GM21367 (cell line): ENCODE measurements at regions not wholly inside any gene's neighbourhood (a gene's known extent, or its start where the extent isn't known, plus 50 kb on each side); places are given as distances from the start of the nearest gene placed in this dataset.

Source experiments
- ATAC-seq: cut with Tn5 transposase; IDR thresholded peaks from one replicate; pipeline ENCODE4 v1.9.1; 2021; ENCODE audit not compliant: unreplicated experiment

- no peak for ATAC-seq
These were observed 414.0 kb downstream of the SLC4A3 start for GRCh38 chr2:220041447-220041846.

DNA sequence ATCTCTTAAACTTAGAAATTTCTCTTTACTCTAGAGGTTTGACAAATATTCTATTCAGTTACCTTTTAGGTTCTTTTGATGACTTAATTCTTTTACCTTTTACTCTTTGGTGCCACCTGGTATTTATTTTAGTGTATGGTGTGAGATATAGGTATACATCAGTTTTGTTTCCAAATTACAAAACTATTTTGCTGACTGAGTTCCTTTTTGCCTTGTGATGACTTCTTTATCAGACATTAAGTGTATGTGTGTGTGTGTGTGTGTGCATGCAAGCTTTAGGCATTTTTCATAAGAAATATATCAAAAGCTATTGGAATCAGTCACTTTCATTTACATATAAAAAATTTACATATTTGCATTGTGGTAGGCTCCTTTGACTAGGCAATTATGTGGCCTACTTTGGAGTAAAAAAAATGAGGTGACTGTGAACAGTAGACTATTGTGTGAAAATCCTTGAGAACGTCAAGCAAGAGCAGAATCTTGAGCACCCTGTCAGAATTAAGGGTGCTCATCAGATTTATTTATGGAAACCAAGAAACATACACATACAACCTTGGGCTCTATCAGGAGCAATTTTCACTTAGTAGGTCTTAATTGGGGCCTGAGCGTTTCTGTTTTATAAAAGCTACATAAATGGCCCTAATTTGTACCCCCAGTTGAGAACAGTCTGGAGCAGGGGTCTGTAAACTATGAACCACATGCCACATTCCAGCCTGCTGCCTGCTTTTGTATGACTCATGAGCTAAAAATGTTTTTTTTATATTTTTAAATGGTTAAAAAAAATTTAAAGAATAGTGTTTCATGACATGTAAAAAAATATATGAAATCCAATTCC, 415.9 kb downstream of the SLC4A3 start:
- ATAC-seq, result no peak

GRCh38 chr2:220043990-220044335, 416.5 kb downstream of the SLC4A3 start:
- ATAC-seq, result no peak

GRCh38 chr2:220044383-220044782, 417.0 kb downstream of the SLC4A3 start:
- ATAC-seq, result no peak

- no peak for ATAC-seq
These were observed 419.1 kb downstream of the SLC4A3 start for GRCh38 chr2:220046507-220046906.

DNA sequence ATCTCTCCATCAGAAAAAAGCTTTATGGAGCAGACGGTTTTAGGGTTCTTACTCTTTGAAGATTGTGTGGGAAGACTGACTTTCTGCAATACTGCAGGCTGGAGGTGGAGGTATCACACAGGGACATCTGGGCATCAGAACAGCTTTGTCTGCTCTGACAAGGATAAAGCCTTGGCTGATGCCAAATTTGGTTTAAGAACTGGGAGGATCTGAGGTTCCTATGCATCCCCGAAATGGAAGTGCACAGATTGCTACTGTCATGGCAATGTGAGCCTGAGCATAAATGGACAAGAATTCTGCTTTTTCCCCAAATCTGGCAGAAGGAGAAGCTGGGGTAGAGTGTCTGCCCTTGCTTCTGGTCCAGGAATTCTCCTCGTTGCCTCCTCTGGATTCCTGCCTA, 424.3 kb downstream of the SLC4A3 start:
- ATAC-seq, result no peak

- ATAC-seq, result no peak
These were observed 426.5 kb downstream of the SLC4A3 start for GRCh38 chr2:220053919-220054318.

GRCh38 chr2:220057391-220057790, 430.0 kb downstream of the SLC4A3 start:
- ATAC-seq, result no peak

DNA sequence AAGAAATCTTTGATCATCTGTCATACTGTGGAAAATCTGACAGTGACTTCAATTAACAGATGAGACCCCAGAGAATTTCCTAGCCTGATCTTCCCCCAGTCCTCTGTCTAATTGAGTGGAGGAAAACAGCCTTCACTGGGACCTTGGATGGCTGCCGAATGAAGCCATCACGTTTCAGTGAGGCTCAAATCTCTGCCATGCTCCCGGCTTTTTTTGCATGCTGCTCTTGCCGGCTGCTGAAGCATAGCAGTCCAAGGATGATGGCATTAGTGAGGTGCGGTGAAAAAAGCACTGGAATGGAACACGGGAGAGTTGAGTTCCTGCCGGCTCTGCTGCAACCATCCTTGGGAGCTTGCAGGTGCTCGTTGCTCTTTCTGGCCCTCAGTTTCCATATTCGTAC, 430.5 kb downstream of the SLC4A3 start:
- ATAC-seq, result no peak

GRCh38 chr2:220064111-220065030, 436.9 kb downstream of the SLC4A3 start:
- no peak for ATAC-seq

GRCh38 chr2:220065581-220065980, 438.2 kb downstream of the SLC4A3 start:
- ATAC-seq, result no peak

DNA sequence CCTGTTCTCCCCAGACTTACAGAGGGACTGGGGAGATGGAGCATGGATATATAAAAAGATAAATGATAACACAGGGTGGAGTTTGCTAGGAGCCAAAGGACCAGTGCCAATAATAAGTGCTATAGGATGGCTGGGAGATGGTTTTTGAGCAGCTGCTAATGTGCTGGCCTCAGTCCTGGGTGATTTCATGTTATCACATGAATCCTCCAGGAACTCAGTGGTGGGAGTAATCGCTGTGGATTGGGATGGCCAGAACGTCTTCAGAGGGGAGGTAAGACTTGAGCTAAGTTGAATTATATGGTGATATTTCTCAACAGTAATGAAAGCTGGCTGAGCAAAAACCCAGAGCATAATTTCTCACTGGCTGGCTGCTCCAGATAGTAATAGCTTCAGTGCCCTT, 441.4 kb downstream of the SLC4A3 start:
- no peak for ATAC-seq

- ATAC-seq, result no peak
These were observed 442.9 kb downstream of the SLC4A3 start for GRCh38 chr2:220070349-220070748.

DNA sequence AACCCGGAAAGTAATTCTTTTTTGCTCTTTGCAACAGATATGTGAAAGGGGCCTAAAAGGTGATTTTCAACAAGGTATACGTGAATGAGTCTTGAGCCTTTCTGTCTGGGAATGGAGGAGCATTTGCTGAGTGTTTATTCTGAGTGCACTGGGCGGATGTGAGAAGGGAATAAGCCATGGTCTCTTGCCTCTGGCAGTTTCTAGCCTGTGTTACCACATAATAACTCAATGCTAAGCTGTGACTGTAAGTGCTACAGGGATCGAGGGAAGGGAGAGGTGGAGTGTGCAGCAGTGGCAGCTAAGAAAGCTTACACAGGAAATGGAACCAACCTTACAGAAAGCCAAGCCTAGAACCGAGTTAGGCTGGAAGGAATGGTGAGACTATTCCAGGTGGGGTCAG, 444.3 kb downstream of the SLC4A3 start:
- no peak for ATAC-seq

DNA sequence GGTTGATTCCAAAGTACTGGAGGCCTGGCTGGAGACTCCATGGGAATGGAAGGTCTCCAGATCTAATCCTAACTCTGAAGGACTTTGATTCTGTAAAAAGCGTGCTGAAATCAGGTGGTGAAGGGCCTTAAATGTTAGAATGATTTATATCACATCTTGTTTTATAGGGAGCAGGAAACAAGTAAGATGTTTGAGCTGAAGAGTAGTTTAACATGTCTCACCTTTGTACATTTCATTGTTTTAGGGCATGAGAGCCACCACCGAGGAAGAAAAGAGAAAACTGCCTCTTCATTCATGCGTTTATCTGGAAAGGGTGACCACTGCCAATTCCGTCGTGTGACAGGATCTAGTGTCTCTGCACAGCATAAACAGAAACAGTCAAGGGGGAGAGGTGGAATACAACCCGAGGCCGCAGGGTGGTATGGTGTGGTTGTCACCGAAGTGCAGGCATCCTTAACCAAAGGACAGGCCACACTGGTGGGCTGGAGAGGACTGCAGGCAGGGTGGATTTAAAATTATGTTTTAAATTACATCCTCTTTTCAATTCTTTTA, 445.3 kb downstream of the SLC4A3 start:
- ATAC-seq, result no peak

DNA sequence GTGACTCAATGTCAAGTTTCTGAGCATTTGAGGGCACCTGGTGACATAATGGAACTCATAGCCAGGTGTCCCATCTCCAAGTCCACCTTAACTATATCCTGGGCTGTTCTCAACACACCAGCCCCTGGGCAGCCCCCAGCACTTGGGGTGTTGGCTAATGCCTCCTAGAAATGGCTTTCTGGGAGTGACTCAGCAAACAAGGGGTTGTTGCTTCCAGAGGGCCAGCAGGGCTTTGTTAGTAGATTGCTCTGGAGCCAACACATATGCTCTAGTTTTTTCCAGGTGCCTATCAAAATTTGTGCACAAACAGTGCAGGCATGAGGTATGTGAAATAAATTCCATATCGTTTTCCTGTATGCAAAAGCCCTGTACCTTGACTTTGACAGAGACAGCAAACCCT, 448.4 kb downstream of the SLC4A3 start:
- no peak for ATAC-seq

DNA sequence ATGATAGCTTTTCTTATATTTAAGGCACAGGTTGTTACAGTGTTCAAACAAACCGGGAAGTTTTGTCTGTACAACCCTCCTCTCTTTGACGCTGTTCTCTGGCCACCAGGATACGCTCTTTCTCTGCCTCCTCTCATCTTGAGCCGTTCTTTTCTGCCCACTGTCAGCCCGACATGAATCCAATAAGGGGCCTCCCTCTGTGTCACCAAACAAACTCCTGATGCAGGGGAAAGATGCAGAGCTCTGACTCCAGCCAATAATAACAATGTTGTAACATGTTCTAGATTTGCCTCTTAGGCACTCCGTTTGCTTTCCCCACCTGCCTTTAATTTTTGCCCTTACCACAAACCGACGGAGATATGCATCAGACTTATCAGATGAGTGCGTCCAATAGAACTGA, 449.3 kb downstream of the SLC4A3 start:
- ATAC-seq, result no peak

DNA sequence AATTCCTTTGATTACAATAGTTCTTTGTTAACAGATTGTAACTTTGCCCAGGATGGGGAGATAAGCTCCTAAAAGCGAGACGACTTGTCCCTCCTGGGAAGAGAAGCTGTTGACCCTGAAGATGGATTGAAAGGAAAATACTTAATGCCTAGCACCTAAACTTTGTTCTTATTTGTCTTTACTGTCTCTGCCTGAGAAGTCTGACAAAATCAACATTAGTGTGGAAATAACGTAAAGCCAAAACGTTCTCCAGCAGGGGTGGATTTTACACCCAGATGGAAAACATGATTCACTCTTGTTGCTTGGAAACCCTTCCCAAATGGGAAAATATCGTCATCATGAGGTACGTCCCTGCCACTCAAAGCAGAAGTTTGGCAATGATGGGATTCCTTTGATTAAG, 450.1 kb downstream of the SLC4A3 start:
- no peak for ATAC-seq

- ATAC-seq, result no peak
These were observed 451.0 kb downstream of the SLC4A3 start for GRCh38 chr2:220078439-220078838.

- no peak for ATAC-seq
These were observed 452.2 kb downstream of the SLC4A3 start for GRCh38 chr2:220079595-220079994.

GRCh38 chr2:220081171-220081570, 453.7 kb downstream of the SLC4A3 start:
- ATAC-seq, result no peak

DNA sequence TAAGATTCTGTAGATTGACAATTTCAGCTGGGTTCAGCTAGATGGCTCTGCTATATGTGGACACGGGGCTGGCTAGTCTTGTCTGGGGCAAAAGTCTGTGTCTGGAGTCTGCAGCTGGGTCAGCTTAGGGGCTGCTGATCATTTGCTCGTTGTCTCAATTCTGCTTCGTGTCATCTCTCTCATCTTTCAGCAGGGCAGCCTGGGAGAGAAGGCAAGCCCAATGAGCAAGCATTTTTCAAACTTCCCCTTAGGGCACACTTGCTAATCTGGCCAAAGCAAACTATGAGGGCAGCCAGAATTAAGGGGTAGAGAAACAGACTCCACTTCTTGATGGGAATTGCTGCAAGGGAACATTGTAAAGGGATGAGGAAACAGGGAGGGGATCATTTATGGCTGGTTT, 462.6 kb downstream of the SLC4A3 start:
- ATAC-seq, result no peak
